ENCODE measurements at regions not wholly inside any gene's neighbourhood (a gene's known extent, or its start where the extent isn't known, plus 50 kb on each side); places are given as distances from the start of the nearest gene placed in this dataset.
A peak's percentile ranks its signal among the peaks of the same experiment; 100 is the strongest.

GRCh38 chr10:110378533-110379108 lies 73.9 kb upstream of the SMNDC1 start (continued):
- TF ChIP-seq RBBP5 (conservative IDR thresholded peaks at IDR 0.05) = no peak

- H4K20me1 ChIP-seq (ENCODE audit: control insufficient read depth, insufficient read depth) = no peaks in the 10 kb centered on the region
- FAIRE-seq (peak; percentile 54), ATAC-seq (no peak), DNase-seq (ENCODE audit: low read depth, low spot score) (no peak)
- CTCF ChIA-PET = interaction anchor here (0.9 to 1.5 kb wide), 4 partner anchors 10 to 167 kb away, joined by 3 to 7 read pairs (median 3); no protein-coding TSS in a partner anchor
- WGBS (ENCODE audit: insufficient coverage, insufficient replicate concordance, low lambda C conversion rate, missing lambda C conversion rate) = 0% methylated on average over 2 of the region's 2 CpGs
- RAD21 ChIA-PET (ENCODE audit: unreplicated experiment) = interaction anchor here (0.9 to 1.7 kb wide), 3 partner anchors 25 to 35 kb away, joined by 3 to 9 read pairs (median 3); no protein-coding TSS in a partner anchor
- POLR2A ChIA-PET = interaction anchor here (0.9 to 2.0 kb wide), 5 partner anchors 10 to 18 kb away, joined by 3 to 6 read pairs (median 4); no protein-coding TSS in a partner anchor
- H3K4me2 ChIP-seq (ENCODE audit: control insufficient read depth, insufficient read depth) = no peak overlapping the region
- no peak overlapping the region for H2AFZ ChIP-seq (ENCODE audit: control insufficient read depth, low read depth, low read length)
- BruUV-seq (replicated peaks) = no TSS peak
- no peak overlapping the region for H3K4me3 ChIP-seq
- H3K9me3 ChIP-seq (replicated peaks; ENCODE audit: control insufficient read depth, insufficient read depth, low read length) = no peaks in the 10 kb centered on the region; the same call in 2 of the 3 replicates
- TF ChIP-seq EED (IDR thresholded peaks at IDR 0.05; ENCODE audit: low read depth) (no peak), RAD51 (IDR thresholded peaks at IDR 0.05) (no peak), BCLAF1 (IDR thresholded peaks at IDR 0.05) (no peak), NR2F1 (conservative IDR thresholded peaks at IDR 0.05) (no peak), SP1 (IDR thresholded peaks at IDR 0.05; ENCODE audit: low read depth, low read length) (no peak)
- no peaks in the 10 kb centered on the region for H3K36me3 ChIP-seq (ENCODE audit: control insufficient read depth in 2 of 2, insufficient read depth in 2 of 2, low read length in 1 of 2)
- no peak overlapping the region for H3K27ac ChIP-seq (ENCODE audit: control insufficient read depth, insufficient read depth)
- SMC1A ChIA-PET (ENCODE audit: uncharacterized antibody, unreplicated experiment) = interaction anchor here (0.7 to 2.7 kb wide), 10 partner anchors 10 to 113 kb away, joined by 3 to 8 read pairs (median 3); no protein-coding TSS in a partner anchor
- no peaks in the 10 kb centered on the region for H3K27me3 ChIP-seq (replicated peaks in 1 of 2; ENCODE audit: control insufficient read depth in 2 of 2, insufficient read depth in 2 of 2, low read length in 1 of 2)
- no peak overlapping the region for H3K9ac ChIP-seq (ENCODE audit: control insufficient read depth, insufficient read depth, low read length)
- no peaks in the 10 kb centered on the region for H3K79me2 ChIP-seq (ENCODE audit: control insufficient read depth, insufficient read depth, low read length)
- peaks cover 11% of the 10 kb centered on the region; the same call in 1 of the 2 replicates for H3K4me1 ChIP-seq (ENCODE audit: control insufficient read depth, insufficient read depth, low read length)
- intact Hi-C loops (cut with micrococcal nuclease; ENCODE audit: unreplicated experiment) (no loop called here), in situ Hi-C loops (cut with MboI) (no loop called here)
These were observed 75.1 kb upstream of the SMNDC1 start for GRCh38 chr10:110379831-110380230.
